ENCODE measurements at regions not wholly inside any gene's neighbourhood (a gene's known extent, or its start where the extent isn't known, plus 50 kb on each side); places are given as distances from the start of the nearest gene placed in this dataset.

DNA sequence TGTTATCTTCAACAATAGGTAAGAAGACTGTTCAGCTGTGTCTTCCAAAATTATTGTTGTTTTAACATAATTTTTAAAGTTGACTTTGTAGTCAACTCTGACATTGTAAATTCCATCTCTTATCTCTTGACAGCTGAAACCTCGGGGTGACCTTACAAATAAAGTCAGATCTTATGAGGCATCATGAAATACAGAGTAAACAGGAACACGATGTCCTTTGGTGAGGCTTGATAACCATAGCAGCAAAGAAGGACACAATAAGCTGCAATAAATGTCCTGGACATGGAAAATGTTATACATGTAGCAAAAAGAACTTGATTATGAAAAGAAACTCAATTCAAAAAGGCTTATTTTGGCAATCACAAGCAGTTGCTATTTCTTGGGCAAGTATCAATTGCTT is 618.9 kb upstream of the SLC39A10 start:
- no peaks in the 10 kb centered on the region for H3K9me3 ChIP-seq (ENCODE audit: insufficient read depth, low read depth, low read length)
- no peaks in the 10 kb centered on the region for H3K4me1 ChIP-seq (ENCODE audit: insufficient read depth, low read length, poor library complexity, severe bottlenecking)
- TF ChIP-seq, protein P1, sequence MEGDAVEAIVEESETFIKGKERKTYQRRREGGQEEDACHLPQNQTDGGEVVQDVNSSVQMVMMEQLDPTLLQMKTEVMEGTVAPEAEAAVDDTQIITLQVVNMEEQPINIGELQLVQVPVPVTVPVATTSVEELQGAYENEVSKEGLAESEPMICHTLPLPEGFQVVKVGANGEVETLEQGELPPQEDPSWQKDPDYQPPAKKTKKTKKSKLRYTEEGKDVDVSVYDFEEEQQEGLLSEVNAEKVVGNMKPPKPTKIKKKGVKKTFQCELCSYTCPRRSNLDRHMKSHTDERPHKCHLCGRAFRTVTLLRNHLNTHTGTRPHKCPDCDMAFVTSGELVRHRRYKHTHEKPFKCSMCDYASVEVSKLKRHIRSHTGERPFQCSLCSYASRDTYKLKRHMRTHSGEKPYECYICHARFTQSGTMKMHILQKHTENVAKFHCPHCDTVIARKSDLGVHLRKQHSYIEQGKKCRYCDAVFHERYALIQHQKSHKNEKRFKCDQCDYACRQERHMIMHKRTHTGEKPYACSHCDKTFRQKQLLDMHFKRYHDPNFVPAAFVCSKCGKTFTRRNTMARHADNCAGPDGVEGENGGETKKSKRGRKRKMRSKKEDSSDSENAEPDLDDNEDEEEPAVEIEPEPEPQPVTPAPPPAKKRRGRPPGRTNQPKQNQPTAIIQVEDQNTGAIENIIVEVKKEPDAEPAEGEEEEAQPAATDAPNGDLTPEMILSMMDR (conservative IDR thresholded peaks at IDR 0.05; ENCODE audit: low read length) = no peak
- no peak for TF ChIP-seq EZH2phosphoT487 (IDR thresholded peaks at IDR 0.05; ENCODE audit: borderline replicate concordance)
- no peaks in the 10 kb centered on the region for H3F3A ChIP-seq (ENCODE audit: low read depth)
- H3K79me2 ChIP-seq (ENCODE audit: insufficient read depth, low read length) = no peaks in the 10 kb centered on the region
- H3K9ac ChIP-seq (ENCODE audit: low read depth, low read length, poor library complexity, severe bottlenecking) = no peak overlapping the region
- no peaks in the 10 kb centered on the region for H3K9me2 ChIP-seq (replicated peaks; ENCODE audit: low read depth, low read length)
- H4K20me1 ChIP-seq (ENCODE audit: insufficient read depth, low read length, poor library complexity, severe bottlenecking) = no peaks in the 10 kb centered on the region
- no peak overlapping the region for H3K4me3 ChIP-seq (ENCODE audit: low read length, poor library complexity, severe bottlenecking)
- H2AFZ ChIP-seq (ENCODE audit: low read length) = peak overlapping the region; percentile 24; the same call in 1 of the 2 replicates
- H3K27me3 ChIP-seq (ENCODE audit: insufficient read depth, low read length, poor library complexity, severe bottlenecking) = no peaks in the 10 kb centered on the region
- no peak overlapping the region for H3K4me2 ChIP-seq (ENCODE audit: low read depth, low read length, poor library complexity, severe bottlenecking)
- no peaks in the 10 kb centered on the region for H3K36me3 ChIP-seq (ENCODE audit: insufficient read depth, low read length)

DNA sequence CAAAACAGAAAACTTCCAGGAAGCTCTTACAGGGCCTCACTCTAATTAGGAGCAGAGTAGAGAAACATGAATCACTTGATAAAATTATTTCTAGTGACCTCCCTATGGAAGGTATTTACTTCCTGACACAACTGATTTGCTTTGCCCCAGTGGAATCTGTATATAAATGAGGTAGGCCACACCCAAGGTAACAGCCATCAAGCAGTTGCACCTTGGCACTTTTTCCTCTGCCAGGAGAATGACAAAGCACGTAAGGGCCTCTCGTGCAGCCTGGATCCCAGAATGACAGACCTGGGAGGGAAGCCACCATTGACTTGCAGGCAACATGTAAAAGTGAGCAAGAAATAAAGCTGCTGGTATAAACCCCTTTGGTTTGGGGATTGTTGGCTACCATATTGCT is 620.0 kb upstream of the SLC39A10 start:
- TF ChIP-seq, protein P1 (conservative IDR thresholded peaks at IDR 0.05; ENCODE audit: low read length) = no peak
- TF ChIP-seq EZH2phosphoT487 (IDR thresholded peaks at IDR 0.05; ENCODE audit: borderline replicate concordance) = no peak
- H3K9me2 ChIP-seq (replicated peaks; ENCODE audit: low read depth, low read length) = no peaks in the 10 kb centered on the region

DNA sequence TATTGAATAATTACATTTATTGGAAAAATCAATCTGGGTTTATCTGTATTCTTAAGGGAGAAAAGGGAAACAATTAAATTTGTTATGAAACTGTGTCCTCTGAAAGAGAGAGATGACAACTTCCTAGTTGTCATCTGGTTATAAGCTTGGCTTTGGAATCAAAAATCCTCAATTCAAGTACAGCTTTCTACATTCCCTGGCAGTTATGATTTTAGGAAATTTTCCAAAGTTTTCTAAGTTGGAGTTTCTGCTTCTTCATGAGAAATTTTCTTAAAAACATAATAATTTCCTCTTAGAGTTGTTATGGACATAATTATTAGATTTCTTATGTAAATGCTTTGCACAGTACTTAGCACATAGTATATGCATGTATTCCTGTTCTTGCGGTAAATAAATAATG is 625.6 kb upstream of the SLC39A10 start:
- H4K20me1 ChIP-seq (ENCODE audit: insufficient read depth, low read length, poor library complexity, severe bottlenecking) = no peaks in the 10 kb centered on the region
- H2AFZ ChIP-seq (ENCODE audit: low read length) = no peak overlapping the region
- no peaks in the 10 kb centered on the region for H3K27me3 ChIP-seq (ENCODE audit: insufficient read depth, low read length, poor library complexity, severe bottlenecking)
- H3K9me2 ChIP-seq (replicated peaks; ENCODE audit: low read depth, low read length) = no peaks in the 10 kb centered on the region
- H3K4me3 ChIP-seq (ENCODE audit: low read length, poor library complexity, severe bottlenecking) = no peak overlapping the region
- no peak overlapping the region for H3K9ac ChIP-seq (ENCODE audit: low read depth, low read length, poor library complexity, severe bottlenecking)
- no peak overlapping the region for H3K4me2 ChIP-seq (ENCODE audit: low read depth, low read length, poor library complexity, severe bottlenecking)
- no peaks in the 10 kb centered on the region for H3K9me3 ChIP-seq (ENCODE audit: insufficient read depth, low read depth, low read length)
- H3K4me1 ChIP-seq (ENCODE audit: insufficient read depth, low read length, poor library complexity, severe bottlenecking) = no peaks in the 10 kb centered on the region
- no peaks in the 10 kb centered on the region for H3K79me2 ChIP-seq (ENCODE audit: insufficient read depth, low read length)
- no peaks in the 10 kb centered on the region for H3K36me3 ChIP-seq (ENCODE audit: insufficient read depth, low read length)
- no peaks in the 10 kb centered on the region for H3F3A ChIP-seq (ENCODE audit: low read depth)
- TF ChIP-seq EZH2phosphoT487 (IDR thresholded peaks at IDR 0.05; ENCODE audit: borderline replicate concordance) = no peak
- TF ChIP-seq, protein P1 (conservative IDR thresholded peaks at IDR 0.05; ENCODE audit: low read length) = no peak

More for the DNA sequence above, 620.0 kb upstream of the SLC39A10 start:
- no peaks in the 10 kb centered on the region for H3K9me3 ChIP-seq (ENCODE audit: insufficient read depth, low read depth, low read length)
- H3K9ac ChIP-seq (ENCODE audit: low read depth, low read length, poor library complexity, severe bottlenecking) = no peak overlapping the region
- no peaks in the 10 kb centered on the region for H4K20me1 ChIP-seq (ENCODE audit: insufficient read depth, low read length, poor library complexity, severe bottlenecking)
- no peaks in the 10 kb centered on the region for H3K4me1 ChIP-seq (ENCODE audit: insufficient read depth, low read length, poor library complexity, severe bottlenecking)
- no peak overlapping the region for H2AFZ ChIP-seq (ENCODE audit: low read length)
- no peak overlapping the region for H3K4me2 ChIP-seq (ENCODE audit: low read depth, low read length, poor library complexity, severe bottlenecking)
- no peaks in the 10 kb centered on the region for H3F3A ChIP-seq (ENCODE audit: low read depth)
- no peak overlapping the region for H3K4me3 ChIP-seq (ENCODE audit: low read length, poor library complexity, severe bottlenecking)
- H3K79me2 ChIP-seq (ENCODE audit: insufficient read depth, low read length) = no peaks in the 10 kb centered on the region
- no peaks in the 10 kb centered on the region for H3K36me3 ChIP-seq (ENCODE audit: insufficient read depth, low read length)
- H3K27me3 ChIP-seq (ENCODE audit: insufficient read depth, low read length, poor library complexity, severe bottlenecking) = no peaks in the 10 kb centered on the region
